H1 (cell line): ENCODE measurements at regions not wholly inside any gene's neighbourhood (a gene's known extent, or its start where the extent isn't known, plus 50 kb on each side); places are given as distances from the start of the nearest gene placed in this dataset.

Experiments
- CTCF ChIA-PET: fragments of 300-600 bp; sonication (Branson Sonifier 250); formaldehyde crosslinking; loops from one replicate; lab custom pipeline; 2021; ENCODE audit not compliant: partially characterized antibody; lab: Charles Lee
- POLR2A ChIA-PET: fragments of 300-600 bp; sonication (Branson Sonifier 250); formaldehyde crosslinking; loops from one replicate; lab custom pipeline; 2021; ENCODE audit warnings: inconsistent platforms; ENCODE audit not compliant: partially characterized antibody; lab: Charles Lee
- DNase-seq, 2 experiments: peaks; one replicate each; pipeline versions ENCODE4 v3.0.0 to v3.0.0-alpha.2; 2010 to 2022; ENCODE audit warnings: low spot score in 2 of 2, low read depth in 1 of 2, mixed read lengths in 1 of 2
- FAIRE-seq: peaks from 2 replicates; lab custom pipeline; 2011; peaks lifted over from hg19 to GRCh38; lab: Jason Lieb, UNC
- H2AFZ ChIP-seq: 2 replicates; pipeline ENCODE4 v1.8.1; 2012; ENCODE audit warnings: low read length, inconsistent platforms
- H2AK5ac ChIP-seq: 2 replicates; pipeline ENCODE4 v1.6.1; 2013; ENCODE audit warnings: low read depth, low read length
- H2BK120ac ChIP-seq: replicated peaks from 2 replicates; pipeline ENCODE3; 2013; ENCODE audit warnings: low read depth, low read length, inconsistent platforms
- H2BK12ac ChIP-seq: 2 replicates; pipeline ENCODE4 v1.6.1; 2013; ENCODE audit warnings: low read depth, low read length
- H2BK15ac ChIP-seq: 2 replicates; pipeline ENCODE4 v1.6.1; 2013; ENCODE audit warnings: low read length
- H2BK20ac ChIP-seq: 2 replicates; pipeline ENCODE4 v1.6.1; 2013; ENCODE audit warnings: low read length
- H2BK5ac ChIP-seq: 2 replicates; pipeline ENCODE4 v1.6.1; 2013; ENCODE audit warnings: low read depth, low read length
- H3K14ac ChIP-seq: 2 replicates; pipeline ENCODE4 v1.6.1; 2013; ENCODE audit warnings: inconsistent platforms; ENCODE audit not compliant: insufficient read length
- H3K18ac ChIP-seq: 2 replicates; pipeline ENCODE4 v1.6.1; 2013; ENCODE audit warnings: low read length; ENCODE audit errors: extremely low read depth
- H3K23ac ChIP-seq: 2 replicates; pipeline ENCODE4 v1.6.1; 2013; ENCODE audit warnings: inconsistent platforms; ENCODE audit not compliant: insufficient read length
- H3K23me2 ChIP-seq: 2 replicates; pipeline ENCODE4 v1.6.1; 2013; ENCODE audit warnings: low read depth, low read length
- H3K27ac ChIP-seq: 2 replicates; pipeline ENCODE4 v1.6.1; 2011; ENCODE audit warnings: low read depth, low read length, inconsistent platforms
- H3K27me3 ChIP-seq, 4 experiments: replicated peaks in 1 of 4; 1 replicate in 1 of 4; 2 replicates in 3 of 4; pipeline versions ENCODE4 v1.6.1 to v1.8.1; 2011 to 2013; ENCODE audit warnings: low read length in 3 of 4, mild to moderate bottlenecking in 3 of 4, inconsistent platforms in 2 of 4, mixed read lengths in 2 of 4, moderate library complexity in 1 of 4; ENCODE audit not compliant: control insufficient read depth in 3 of 4, insufficient read depth in 3 of 4; ENCODE audit errors: extremely low read depth in 1 of 4
- H3K36me3 ChIP-seq, 4 experiments: 2 replicates each; pipeline versions ENCODE4 v1.6.1 to v1.8.1; 2011 to 2013; ENCODE audit warnings: mild to moderate bottlenecking in 4 of 4, low read length in 3 of 4, moderate library complexity in 2 of 4, control low read depth in 1 of 4, inconsistent platforms in 1 of 4; ENCODE audit not compliant: insufficient read depth in 4 of 4, control insufficient read depth in 2 of 4
- H3K4ac ChIP-seq: replicated peaks from 2 replicates; pipeline ENCODE3; 2013; ENCODE audit warnings: low read length, low read depth, mixed read lengths, inconsistent platforms; ENCODE audit not compliant: insufficient read length
- H3K4me1 ChIP-seq, 4 experiments: replicated peaks in 1 of 4; 1 replicate in 1 of 4; 2 replicates in 3 of 4; pipeline versions ENCODE4 v1.6.1 to v1.8.1; 2011 to 2013; ENCODE audit warnings: low read length in 3 of 4, inconsistent platforms in 2 of 4, mixed read lengths in 1 of 4; ENCODE audit not compliant: insufficient read depth in 4 of 4, control insufficient read depth in 3 of 4
- H3K4me2 ChIP-seq, 2 experiments: 2 replicates each; pipeline versions ENCODE4 v1.6.1 to v1.8.1; 2011 to 2013; ENCODE audit warnings: low read depth in 2 of 2, low read length in 2 of 2, control low read depth in 1 of 2, inconsistent platforms in 1 of 2, mild to moderate bottlenecking in 1 of 2; ENCODE audit not compliant: insufficient read depth in 1 of 2
- H3K4me3 ChIP-seq, 4 experiments: fragments of 200-600, 300-600 bp in 1 of 4; sonication (generic), shearing (Covaris generic), sonication (Bioruptor Twin) in 1 of 4; 2 replicates each; pipeline versions ENCODE4 v1.5.1 to v1.8.1; 2011 to 2016; ENCODE audit warnings: low read length in 4 of 4, low read depth in 3 of 4, control low read depth in 2 of 4, inconsistent platforms in 2 of 4, mild to moderate bottlenecking in 2 of 4, mixed read lengths in 1 of 4, moderate library complexity in 1 of 4; ENCODE audit not compliant: insufficient read depth in 2 of 4; ENCODE audit errors: extremely low read depth in 1 of 4
- H3K56ac ChIP-seq: replicated peaks from 2 replicates; pipeline ENCODE3; 2013; ENCODE audit warnings: low read depth, mild to moderate bottlenecking, mixed read lengths, low read length, inconsistent platforms; ENCODE audit not compliant: insufficient read length
- H3K79me1 ChIP-seq: 2 replicates; pipeline ENCODE4 v1.6.1; 2013; ENCODE audit warnings: low read depth, low read length, control low read depth
- H3K79me2 ChIP-seq, 2 experiments: 2 replicates each; pipeline versions ENCODE4 v1.6.1 to v1.8.1; 2012 to 2013; ENCODE audit warnings: low read length in 2 of 2, mild to moderate bottlenecking in 2 of 2, inconsistent platforms in 1 of 2; ENCODE audit not compliant: insufficient read depth in 2 of 2, control insufficient read depth in 1 of 2
- H3K9ac ChIP-seq, 4 experiments: replicated peaks in 1 of 4; 1 replicate in 1 of 4; 2 replicates in 3 of 4; pipeline versions ENCODE4 v1.6.1 to v1.8.1; 2011 to 2013; ENCODE audit warnings: low read depth in 3 of 4, low read length in 3 of 4, control low read depth in 2 of 4, mild to moderate bottlenecking in 2 of 4, moderate library complexity in 2 of 4, inconsistent platforms in 1 of 4; ENCODE audit errors: extremely low read depth in 1 of 4
- H3K9me3 ChIP-seq, 2 experiments: 2 replicates each; pipeline versions ENCODE4 v1.6.1 to v1.8.1; 2012 to 2013; ENCODE audit warnings: mild to moderate bottlenecking in 2 of 2, moderate library complexity in 2 of 2, control low read depth in 1 of 2, inconsistent platforms in 1 of 2, low read depth in 1 of 2, low read length in 1 of 2, mixed read lengths in 1 of 2; ENCODE audit not compliant: insufficient read depth in 2 of 2
- H4K20me1 ChIP-seq, 2 experiments: replicated peaks in 1 of 2; 2 replicates each; pipeline versions ENCODE3 to v1.8.1; 2011 to 2013; ENCODE audit warnings: inconsistent platforms in 2 of 2, low read length in 2 of 2, mild to moderate bottlenecking in 1 of 2; ENCODE audit not compliant: insufficient read depth in 2 of 2, control insufficient read depth in 1 of 2
- H4K5ac ChIP-seq: 2 replicates; pipeline ENCODE4 v1.6.1; 2013; ENCODE audit warnings: low read length, low read depth, mixed read lengths, inconsistent platforms; ENCODE audit not compliant: insufficient read length
- H4K8ac ChIP-seq: 2 replicates; pipeline ENCODE4 v1.8.0; 2013; ENCODE audit warnings: mild to moderate bottlenecking, moderate library complexity, low read length, inconsistent platforms; ENCODE audit not compliant: insufficient read depth; ENCODE audit errors: extremely low read depth
- H4K91ac ChIP-seq: replicated peaks from 2 replicates; pipeline ENCODE3; 2013; ENCODE audit warnings: low read length, mixed read lengths, inconsistent platforms; ENCODE audit not compliant: insufficient read length
- SAP30 ChIP-seq: fragments of 300-600 bp; sonication (generic); IDR thresholded peaks from 2 replicates; pipeline ENCODE4 v1.7.1; 2012; ENCODE audit warnings: low read length, moderate library complexity, mild to moderate bottlenecking, inconsistent platforms; ENCODE audit not compliant: insufficient read depth, insufficient replicate concordance
- SIRT6 ChIP-seq: IDR thresholded peaks from one replicate; pipeline ENCODE4 v1.7.1; 2012; ENCODE audit warnings: low read length, inconsistent platforms
- SUZ12 ChIP-seq: fragments of 200-600 bp; sonication (generic); IDR thresholded peaks from 2 replicates; pipeline ENCODE4 v1.6.1; 2012; ENCODE audit warnings: mild to moderate bottlenecking, inconsistent platforms, low read length, moderate library complexity, mixed read lengths
- WGBS, 2 experiments: shearing (Covaris generic) in 1 of 2; methylation state at CpG; one replicate each; pipeline versions ENCODE4 v1.1.6 to v1.1.7; 2013 to 2015; ENCODE audit warnings: low lambda C conversion rate in 2 of 2, mixed read lengths in 2 of 2, inconsistent platforms in 1 of 2, low coverage in 1 of 2, missing lambda C conversion rate in 1 of 2; ENCODE audit not compliant: insufficient replicate concordance in 2 of 2, insufficient coverage in 1 of 2, insufficient read length in 1 of 2; ENCODE audit errors: extremely low coverage in 1 of 2, missing lambda C conversion rate in 1 of 2; 5-methylcytosine and 5-hydroxymethylcytosine counted together

- CTCF ChIA-PET, result interaction anchor here (1.0 to 2.6 kb wide), 5 partner anchors 13 to 1110 kb away, joined by 3 to 9 read pairs (median 3); no protein-coding TSS in a partner anchor
- peak overlapping the region; percentile 82 for H2AFZ ChIP-seq
- no peak for DNase-seq
Measured at GRCh38 chr5:71810023-71810422, 90.9 kb downstream of the CARTPT start.

More at GRCh38 chr5:71810023-71810422, 90.9 kb downstream of the CARTPT start:
- no peak overlapping the region for H3K23ac ChIP-seq
- H3K18ac ChIP-seq, result 0 out of 2 replicates have a peak overlapping the region, but pooled peaks have one; percentile 27
- no peak overlapping the region for H3K4me2 ChIP-seq
- H2BK5ac ChIP-seq, result peak overlapping the region; percentile 29; the same call in 1 of the 2 replicates
- no peak overlapping the region for H3K9ac ChIP-seq
- H2BK12ac ChIP-seq, result peak overlapping the region; percentile 84; the same call in 1 of the 2 replicates
- no peak overlapping the region for H2AK5ac ChIP-seq
- H3K79me1 ChIP-seq, result no peaks in the 10 kb centered on the region
- H3K4me1 ChIP-seq, result peaks cover 0 to 15% (median 9%) of the 10 kb centered on the region in 4 experiments; a peak in 5 of 7 replicates
- H3K79me2 ChIP-seq, result no peaks in the 10 kb centered on the region
- peak overlapping the region; percentile 50; the same call in 1 of the 2 replicates for H2BK15ac ChIP-seq
- H3K9me3 ChIP-seq, result no peaks in the 10 kb centered on the region
- H3K4ac ChIP-seq, result no peak overlapping the region
- no peaks in the 10 kb centered on the region for H3K23me2 ChIP-seq
- H3K56ac ChIP-seq, result no peak overlapping the region
- H4K20me1 ChIP-seq, result no peaks in the 10 kb centered on the region
- WGBS, 2 experiments, result 87% methylated on average over 9 of the region's 9 CpGs; no CpG with 5 or more reads in 1 of the 2 experiments
- H3K14ac ChIP-seq, result no peak overlapping the region
- POLR2A ChIA-PET, result no interaction called here
- no peaks in the 10 kb centered on the region for H3K36me3 ChIP-seq
- H4K8ac ChIP-seq, result peak overlapping the region; percentile 62; the same call in 1 of the 2 replicates
- no peak for FAIRE-seq
- no peak overlapping the region for H3K27ac ChIP-seq
- H2BK20ac ChIP-seq, result no peak overlapping the region
- no peak overlapping the region for H4K91ac ChIP-seq
- H3K27me3 ChIP-seq, result no peaks in the 10 kb centered on the region
- peak overlapping the region; percentile 47 for H2BK120ac ChIP-seq
- H3K4me3 ChIP-seq, result no peak overlapping the region
- H4K5ac ChIP-seq, result no peak overlapping the region
- TF ChIP-seq SIRT6, result no peak
- TF ChIP-seq SAP30, result no peak
- no peak for TF ChIP-seq SUZ12
